ENCODE measurements at regions not wholly inside any gene's neighbourhood (a gene's known extent, or its start where the extent isn't known, plus 50 kb on each side); places are given as distances from the start of the nearest gene placed in this dataset.

DNA sequence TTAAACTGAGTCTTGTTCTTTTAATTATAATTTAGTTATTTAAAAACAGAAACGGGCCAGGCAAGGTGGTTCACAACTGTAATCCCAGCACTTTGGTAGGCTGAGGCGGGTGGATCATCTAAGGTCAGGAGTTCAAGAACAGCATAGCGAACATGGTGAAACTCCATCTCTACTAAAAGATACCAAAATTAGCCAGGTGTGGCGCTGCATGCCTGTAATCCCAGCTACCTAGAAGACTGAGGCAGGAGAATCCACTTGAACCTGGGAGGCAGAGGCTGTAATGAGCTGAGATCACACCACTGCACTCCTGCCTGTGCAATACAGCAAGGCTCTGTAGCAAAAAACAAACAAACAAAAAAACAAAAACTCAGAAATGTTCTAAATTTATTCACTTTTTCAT lies 852.9 kb downstream of the TECRL start:
- TF ChIP-seq POLR2A (IDR thresholded peaks at IDR 0.05; ENCODE audit: low read length), result no peak
- TF ChIP-seq GATA1 (IDR thresholded peaks at IDR 0.05; ENCODE audit: low read depth, low read length), result no peak

Data from erythroblast (primary cell).